HG03045 (cell line): ENCODE measurements at regions not wholly inside any gene's neighbourhood (a gene's known extent, or its start where the extent isn't known, plus 50 kb on each side); places are given as distances from the start of the nearest gene placed in this dataset.
A peak's percentile ranks its signal among the peaks of the same experiment; 100 is the strongest.

ENCODE experiments used
- ATAC-seq: cut with Tn5 transposase; IDR thresholded peaks from one replicate; pipeline ENCODE4 v1.9.1; 2021; ENCODE audit warnings: mild to moderate bottlenecking, moderate library complexity; ENCODE audit not compliant: unreplicated experiment

- no peak for ATAC-seq
Measured at GRCh38 chr18:73861771-73862170, 285.9 kb downstream of the FBXO15 start.

GRCh38 chr18:73859837-73860397 lies 287.7 kb downstream of the FBXO15 start:
- ATAC-seq, result no peak

- no peak for ATAC-seq
Measured at GRCh38 chr18:73852789-73853549, 294.7 kb downstream of the FBXO15 start.

- ATAC-seq, result no peak
Measured at GRCh38 chr18:73850782-73851181, 296.9 kb downstream of the FBXO15 start.

GRCh38 chr18:73848656-73849055 lies 299.0 kb downstream of the FBXO15 start:
- no peak for ATAC-seq

- no peak for ATAC-seq
Measured at GRCh38 chr18:73843455-73843854, 304.2 kb downstream of the FBXO15 start.

GRCh38 chr18:73842795-73843394 lies 304.7 kb downstream of the FBXO15 start:
- peak; percentile 72 for ATAC-seq

- ATAC-seq, result no peak
Measured at GRCh38 chr18:73841661-73842060, 306.0 kb downstream of the FBXO15 start.

- ATAC-seq, result no peak
Measured at GRCh38 chr18:73840319-73840945, 307.2 kb downstream of the FBXO15 start.

- ATAC-seq, result no peak
Measured at GRCh38 chr18:73839441-73839840, 308.2 kb downstream of the FBXO15 start.

GRCh38 chr18:73838107-73838506 lies 309.5 kb downstream of the FBXO15 start:
- no peak for ATAC-seq

GRCh38 chr18:73835656-73836364 lies 311.8 kb downstream of the FBXO15 start:
- no peak for ATAC-seq

GRCh38 chr18:73835039-73835438 lies 312.6 kb downstream of the FBXO15 start:
- no peak for ATAC-seq

GRCh38 chr18:73831688-73832087 lies 315.9 kb downstream of the FBXO15 start:
- ATAC-seq, result no peak

- no peak for ATAC-seq
Measured at GRCh38 chr18:73829146-73829545, 318.5 kb downstream of the FBXO15 start.

- no peak for ATAC-seq
Measured at GRCh38 chr18:73827801-73828200, 319.8 kb downstream of the FBXO15 start.

GRCh38 chr18:73826098-73826497 lies 321.5 kb downstream of the FBXO15 start:
- ATAC-seq, result no peak

GRCh38 chr18:73824671-73825070 lies 323.0 kb downstream of the FBXO15 start:
- ATAC-seq, result no peak

- ATAC-seq, result no peak
Measured at GRCh38 chr18:73812423-73812822, 335.2 kb downstream of the FBXO15 start.

- ATAC-seq, result no peak
Measured at GRCh38 chr18:73807551-73808192, 340.0 kb downstream of the FBXO15 start.

- ATAC-seq, result no peak
Measured at GRCh38 chr18:73805991-73806390, 341.6 kb downstream of the FBXO15 start.
